HEK293 (cell line): ENCODE measurements at regions not wholly inside any gene's neighbourhood (a gene's known extent, or its start where the extent isn't known, plus 50 kb on each side); places are given as distances from the start of the nearest gene placed in this dataset.
A peak's percentile ranks its signal among the peaks of the same experiment; 100 is the strongest.
"Not testable (repeated sequence)": the region's sequence is repeated elsewhere in the genome, so short reads cannot be mapped to it uniquely, and the experiment has no call there.

Source experiments
- CTCF ChIA-PET: fragments of 350-600 bp; formaldehyde crosslinking; extraction: SDS; loops from one replicate; lab custom pipeline; 2021; ENCODE audit warnings: antibody characterized with exemption; lab: Yijun Ruan, JAX
- POLR2A ChIA-PET: fragments of 300-600 bp; formaldehyde crosslinking; extraction: SDS; loops from one replicate; lab custom pipeline; 2020; ENCODE audit warnings: antibody characterized with exemption, inconsistent platforms; lab: Yijun Ruan, JAX
- H3K27ac ChIP-seq: fragments of 200-500 bp; sonication (Bioruptor generic); 2 replicates; pipeline ENCODE4 v1.5.1; 2014; ENCODE audit warnings: low read depth, low read length, control low read depth, inconsistent platforms; ENCODE audit errors: extremely low read depth
- H3K36me3 ChIP-seq, 2 experiments: fragments of 200-500 bp in 1 of 2; sonication (Bioruptor generic) in 1 of 2; 1 replicate in 1 of 2; 2 replicates in 1 of 2; pipeline ENCODE4 v1.5.1; 2014 to 2017; ENCODE audit warnings: inconsistent platforms in 2 of 2, low read length in 2 of 2; ENCODE audit not compliant: control insufficient read depth in 2 of 2, insufficient read depth in 1 of 2
- H3K4me1 ChIP-seq: fragments of 200-500 bp; sonication (Bioruptor generic); 2 replicates; pipeline ENCODE4 v1.5.1; 2014; ENCODE audit warnings: mild to moderate bottlenecking, low read length, inconsistent platforms; ENCODE audit not compliant: control insufficient read depth, insufficient read depth
- H3K4me3 ChIP-seq: 2 replicates; pipeline ENCODE4 v1.5.1; 2011; ENCODE audit warnings: low read depth, mild to moderate bottlenecking, control low read depth, low read length, moderate library complexity
- H3K9me3 ChIP-seq: fragments of 200-500 bp; sonication (Bioruptor generic); 2 replicates; pipeline ENCODE4 v1.5.1; 2014; ENCODE audit warnings: low read depth, low read length, inconsistent platforms; ENCODE audit not compliant: control insufficient read depth, insufficient read depth
- BCL11B ChIP-seq: fragments of 450-650 bp; formaldehyde crosslinking; IDR thresholded peaks from 2 replicates; pipeline ENCODE4 v1.5.1; 2016; ENCODE audit warnings: low read depth, missing biosample characterization, missing genetic modification characterization
- GLI4 ChIP-seq: fragments of 450-650 bp; formaldehyde crosslinking; IDR thresholded peaks from 2 replicates; pipeline ENCODE4 v1.5.1; 2016; ENCODE audit warnings: missing biosample characterization, missing genetic modification characterization
- HOXD13 ChIP-seq: sonication (generic); formaldehyde crosslinking; IDR thresholded peaks from 2 replicates; pipeline ENCODE4 v1.8.0; 2022; ENCODE audit warnings: missing genetic modification reagents, borderline replicate concordance
- PATZ1 ChIP-seq: fragments of 450-650 bp; formaldehyde crosslinking; IDR thresholded peaks from 2 replicates; pipeline ENCODE4 v1.5.1; 2016; ENCODE audit warnings: missing biosample characterization, missing genetic modification characterization
- SALL2 ChIP-seq: fragments of 450-650 bp; formaldehyde crosslinking; IDR thresholded peaks from 2 replicates; pipeline ENCODE4 v1.5.0; 2017; ENCODE audit warnings: missing biosample characterization, mild to moderate bottlenecking, missing genetic modification characterization, borderline replicate concordance
- ZFP3 ChIP-seq: fragments of 450-650 bp; formaldehyde crosslinking; IDR thresholded peaks from 2 replicates; pipeline ENCODE4 v1.5.1; 2016; ENCODE audit warnings: low read depth, missing biosample characterization, missing genetic modification characterization
- ZNF138 ChIP-seq: fragments of 450-650 bp; formaldehyde crosslinking; IDR thresholded peaks from 2 replicates; pipeline ENCODE4 v1.5.1; 2016; ENCODE audit warnings: missing biosample characterization, missing genetic modification characterization, borderline replicate concordance
- ZNF146 ChIP-seq: fragments of 450-650 bp; formaldehyde crosslinking; IDR thresholded peaks from 2 replicates; pipeline ENCODE4 v1.5.1; 2016; ENCODE audit warnings: missing biosample characterization, missing genetic modification characterization
- ZNF175 ChIP-seq: fragments of 450-650 bp; formaldehyde crosslinking; IDR thresholded peaks from 2 replicates; pipeline ENCODE4 v1.5.1; 2016; ENCODE audit warnings: missing biosample characterization, missing genetic modification characterization
- ZNF324 ChIP-seq: fragments of 450-650 bp; formaldehyde crosslinking; IDR thresholded peaks from 2 replicates; pipeline ENCODE4 v1.5.1; 2016; ENCODE audit warnings: missing biosample characterization, missing genetic modification characterization
- ZNF362 ChIP-seq: fragments of 450-650 bp; formaldehyde crosslinking; IDR thresholded peaks from 2 replicates; pipeline ENCODE4 v1.5.1; 2016; ENCODE audit warnings: missing biosample characterization, missing genetic modification characterization
- ZNF394 ChIP-seq: fragments of 450-650 bp; formaldehyde crosslinking; IDR thresholded peaks from 2 replicates; pipeline ENCODE4 v1.5.1; 2016; ENCODE audit warnings: missing biosample characterization, missing genetic modification characterization, mild to moderate bottlenecking, moderate library complexity, borderline replicate concordance
- ZNF416 ChIP-seq: fragments of 450-650 bp; formaldehyde crosslinking; IDR thresholded peaks from 2 replicates; pipeline ENCODE4 v1.5.1; 2016; ENCODE audit warnings: missing biosample characterization, missing genetic modification characterization
- ZNF501 ChIP-seq: fragments of 450-650 bp; formaldehyde crosslinking; IDR thresholded peaks from 2 replicates; pipeline ENCODE4 v1.5.1; 2016; ENCODE audit warnings: missing biosample characterization, missing genetic modification characterization
- ZNF626 ChIP-seq: fragments of 450-650 bp; sonication (Bioruptor Pico); formaldehyde crosslinking; IDR thresholded peaks from 2 replicates; pipeline ENCODE4 v1.5.1; 2018; ENCODE audit warnings: missing biosample characterization, missing genetic modification characterization, inconsistent platforms
- ZSCAN30 ChIP-seq: fragments of 450-650 bp; IDR thresholded peaks from 2 replicates; pipeline ENCODE4 v1.5.1; 2018; ENCODE audit warnings: missing biosample characterization, mild to moderate bottlenecking, missing genetic modification characterization, moderate library complexity
- TF ChIP-seq, protein P1 (sequence below): fragments of 450-650 bp; formaldehyde crosslinking; IDR thresholded peaks from 2 replicates; pipeline ENCODE4 v1.5.1; 2016; ENCODE audit warnings: missing biosample characterization, missing genetic modification characterization
- TF ChIP-seq, protein P2 (sequence below): fragments of 450-650 bp; formaldehyde crosslinking; IDR thresholded peaks from 2 replicates; pipeline ENCODE4 v1.5.1; 2017; ENCODE audit warnings: missing biosample characterization, mild to moderate bottlenecking, missing genetic modification characterization, moderate library complexity
- TF ChIP-seq, protein P3 (sequence below): fragments of 450-650 bp; formaldehyde crosslinking; IDR thresholded peaks from 2 replicates; pipeline ENCODE4 v1.5.1; 2017; ENCODE audit warnings: missing biosample characterization, missing genetic modification characterization
- TF ChIP-seq, protein P4 (sequence below): fragments of 450-650 bp; formaldehyde crosslinking; IDR thresholded peaks from 2 replicates; pipeline ENCODE4 v1.5.1; 2016; ENCODE audit warnings: missing biosample characterization, missing genetic modification characterization, low read depth

DNA sequence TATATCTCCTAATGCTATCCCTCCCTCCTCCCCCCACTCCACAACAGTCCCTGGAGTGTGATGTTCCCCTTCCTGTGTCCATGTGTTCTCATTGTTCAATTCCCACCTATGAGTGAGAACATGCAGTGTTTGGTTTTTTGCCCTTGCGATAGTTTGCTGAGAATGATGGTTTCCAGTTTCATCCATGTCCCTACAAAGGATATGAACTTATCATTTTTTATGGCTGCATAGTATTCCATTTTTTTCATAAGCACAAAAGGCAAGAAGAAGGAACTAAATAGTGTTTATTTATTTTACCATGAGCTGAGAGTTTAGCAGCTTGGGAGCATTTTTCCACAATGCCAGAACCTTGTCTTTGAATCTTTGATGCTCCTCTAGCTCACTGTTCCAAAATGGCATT, 113.6 kb upstream of the OR4E1 start:
- not testable (repeated sequence) for H3K4me1 ChIP-seq
- peak; percentile 80 for TF ChIP-seq ZNF146
- TF ChIP-seq, protein P1, sequence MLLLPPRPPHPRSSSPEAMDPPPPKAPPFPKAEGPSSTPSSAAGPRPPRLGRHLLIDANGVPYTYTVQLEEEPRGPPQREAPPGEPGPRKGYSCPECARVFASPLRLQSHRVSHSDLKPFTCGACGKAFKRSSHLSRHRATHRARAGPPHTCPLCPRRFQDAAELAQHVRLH (tag by site-specific recombination) = 0 out of 2 replicates have a peak, but pooled peaks have one; percentile 50
- TF ChIP-seq, all 188 proteins: peak for 2; not testable (repeated sequence) for 186
- H3K27ac ChIP-seq, CTCF ChIA-PET, H3K4me3 ChIP-seq, POLR2A ChIA-PET, H3K9me3 ChIP-seq, H3K36me3 ChIP-seq: not testable (repeated sequence)

GRCh38 chr14:21781543-21781942, 107.9 kb upstream of the OR4E1 start:
- CTCF ChIA-PET = interaction anchor here (0.6 to 2.5 kb wide), 3 partner anchors 13 to 209 kb away, joined by 3 to 9 read pairs (median 4); no protein-coding TSS in a partner anchor
- H3K27ac ChIP-seq = no peak overlapping the region
- H3K36me3 ChIP-seq = no peaks in the 10 kb centered on the region
- no peaks in the 10 kb centered on the region for H3K4me1 ChIP-seq
- no peaks in the 10 kb centered on the region for H3K9me3 ChIP-seq
- no peak overlapping the region for H3K4me3 ChIP-seq
- POLR2A ChIA-PET = no interaction called here
- TF ChIP-seq, protein P2, sequence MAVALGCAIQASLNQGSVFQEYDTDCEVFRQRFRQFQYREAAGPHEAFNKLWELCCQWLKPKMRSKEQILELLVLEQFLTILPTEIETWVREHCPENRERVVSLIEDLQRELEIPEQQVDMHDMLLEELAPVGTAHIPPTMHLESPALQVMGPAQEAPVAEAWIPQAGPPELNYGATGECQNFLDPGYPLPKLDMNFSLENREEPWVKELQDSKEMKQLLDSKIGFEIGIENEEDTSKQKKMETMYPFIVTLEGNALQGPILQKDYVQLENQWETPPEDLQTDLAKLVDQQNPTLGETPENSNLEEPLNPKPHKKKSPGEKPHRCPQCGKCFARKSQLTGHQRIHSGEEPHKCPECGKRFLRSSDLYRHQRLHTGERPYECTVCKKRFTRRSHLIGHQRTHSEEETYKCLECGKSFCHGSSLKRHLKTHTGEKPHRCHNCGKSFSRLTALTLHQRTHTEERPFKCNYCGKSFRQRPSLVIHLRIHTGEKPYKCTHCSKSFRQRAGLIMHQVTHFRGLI (tag by site-specific recombination) = no peak
- TF ChIP-seq ZNF324 (tag by site-specific recombination) (no peak), ZNF175 (tag by site-specific recombination) (no peak), ZNF626 (tag by site-specific recombination) (no peak)
- TF ChIP-seq, protein P3, sequence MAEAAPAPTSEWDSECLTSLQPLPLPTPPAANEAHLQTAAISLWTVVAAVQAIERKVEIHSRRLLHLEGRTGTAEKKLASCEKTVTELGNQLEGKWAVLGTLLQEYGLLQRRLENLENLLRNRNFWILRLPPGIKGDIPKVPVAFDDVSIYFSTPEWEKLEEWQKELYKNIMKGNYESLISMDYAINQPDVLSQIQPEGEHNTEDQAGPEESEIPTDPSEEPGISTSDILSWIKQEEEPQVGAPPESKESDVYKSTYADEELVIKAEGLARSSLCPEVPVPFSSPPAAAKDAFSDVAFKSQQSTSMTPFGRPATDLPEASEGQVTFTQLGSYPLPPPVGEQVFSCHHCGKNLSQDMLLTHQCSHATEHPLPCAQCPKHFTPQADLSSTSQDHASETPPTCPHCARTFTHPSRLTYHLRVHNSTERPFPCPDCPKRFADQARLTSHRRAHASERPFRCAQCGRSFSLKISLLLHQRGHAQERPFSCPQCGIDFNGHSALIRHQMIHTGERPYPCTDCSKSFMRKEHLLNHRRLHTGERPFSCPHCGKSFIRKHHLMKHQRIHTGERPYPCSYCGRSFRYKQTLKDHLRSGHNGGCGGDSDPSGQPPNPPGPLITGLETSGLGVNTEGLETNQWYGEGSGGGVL = no peak

GRCh38 chr14:21780429-21781084, 106.9 kb upstream of the OR4E1 start:
- H3K27ac ChIP-seq = no peak overlapping the region
- CTCF ChIA-PET = interaction anchor here (0.6 to 2.5 kb wide), 4 partner anchors 9 to 46 kb away, joined by 3 to 9 read pairs (median 4); no protein-coding TSS in a partner anchor
- no peak overlapping the region for H3K4me3 ChIP-seq
- no peaks in the 10 kb centered on the region for H3K4me1 ChIP-seq
- H3K36me3 ChIP-seq = no peaks in the 10 kb centered on the region
- no peaks in the 10 kb centered on the region for H3K9me3 ChIP-seq
- POLR2A ChIA-PET = no interaction called here
- TF ChIP-seq BCL11B (tag by site-specific recombination) (no peak), ZFP3 (tag by site-specific recombination) (no peak), ZNF416 (tag by site-specific recombination) (no peak), GLI4 (no peak), HOXD13 (CRISPR knock-in tag) (no peak), ZNF501 (tag by site-specific recombination) (no peak), PATZ1 (tag by site-specific recombination) (no peak), SALL2 (tag by site-specific recombination) (no peak), ZNF394 (tag by site-specific recombination) (no peak), ZSCAN30 (tag by site-specific recombination) (no peak), ZNF138 (tag by site-specific recombination) (no peak), ZNF362 (tag by site-specific recombination) (no peak)
- TF ChIP-seq, protein P4, sequence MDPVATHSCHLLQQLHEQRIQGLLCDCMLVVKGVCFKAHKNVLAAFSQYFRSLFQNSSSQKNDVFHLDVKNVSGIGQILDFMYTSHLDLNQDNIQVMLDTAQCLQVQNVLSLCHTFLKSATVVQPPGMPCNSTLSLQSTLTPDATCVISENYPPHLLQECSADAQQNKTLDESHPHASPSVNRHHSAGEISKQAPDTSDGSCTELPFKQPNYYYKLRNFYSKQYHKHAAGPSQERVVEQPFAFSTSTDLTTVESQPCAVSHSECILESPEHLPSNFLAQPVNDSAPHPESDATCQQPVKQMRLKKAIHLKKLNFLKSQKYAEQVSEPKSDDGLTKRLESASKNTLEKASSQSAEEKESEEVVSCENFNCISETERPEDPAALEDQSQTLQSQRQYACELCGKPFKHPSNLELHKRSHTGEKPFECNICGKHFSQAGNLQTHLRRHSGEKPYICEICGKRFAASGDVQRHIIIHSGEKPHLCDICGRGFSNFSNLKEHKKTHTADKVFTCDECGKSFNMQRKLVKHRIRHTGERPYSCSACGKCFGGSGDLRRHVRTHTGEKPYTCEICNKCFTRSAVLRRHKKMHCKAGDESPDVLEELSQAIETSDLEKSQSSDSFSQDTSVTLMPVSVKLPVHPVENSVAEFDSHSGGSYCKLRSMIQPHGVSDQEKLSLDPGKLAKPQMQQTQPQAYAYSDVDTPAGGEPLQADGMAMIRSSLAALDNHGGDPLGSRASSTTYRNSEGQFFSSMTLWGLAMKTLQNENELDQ (tag by site-specific recombination) = no peak
